CD8-positive, alpha-beta memory T cell (primary cell): ENCODE measurements at regions not wholly inside any gene's neighbourhood (a gene's known extent, or its start where the extent isn't known, plus 50 kb on each side); places are given as distances from the start of the nearest gene placed in this dataset.

Source experiments
- CTCF ChIA-PET: fragments of 350-600 bp; sonication (Branson Sonifier 250); formaldehyde crosslinking; loops from one replicate; lab custom pipeline; 2021; ENCODE audit warnings: antibody characterized with exemption; lab: Charles Lee
- POLR2A ChIA-PET: fragments of 350-600 bp; sonication (Branson Sonifier 250); formaldehyde crosslinking; loops from one replicate; lab custom pipeline; 2021; ENCODE audit warnings: antibody characterized with exemption; lab: Charles Lee
- DNase-seq, 5 donors: peaks; one replicate each; pipeline versions ENCODE4 v3.0.0 to v3.0.0-alpha.2; 2020 to 2022; ENCODE audit warnings: mixed read lengths in 1 of 5
- H3K27ac ChIP-seq: one replicate; pipeline ENCODE4 v1.7.0; 2013; ENCODE audit warnings: low read depth, mild to moderate bottlenecking, low read length, moderate library complexity
- H3K27me3 ChIP-seq: 2 replicates; pipeline ENCODE4 v1.7.0; 2013; ENCODE audit warnings: low read length, mild to moderate bottlenecking; ENCODE audit not compliant: insufficient read depth, poor library complexity, severe bottlenecking
- H3K36me3 ChIP-seq: 2 replicates; pipeline ENCODE4 v1.7.0; 2013; ENCODE audit warnings: mild to moderate bottlenecking, low read length, moderate library complexity; ENCODE audit not compliant: insufficient read depth
- H3K4me1 ChIP-seq: 2 replicates; pipeline ENCODE4 v1.7.0; 2013; ENCODE audit warnings: mild to moderate bottlenecking, low read length, moderate library complexity; ENCODE audit not compliant: insufficient read depth
- H3K4me3 ChIP-seq: 2 replicates; pipeline ENCODE4 v1.7.0; 2013; ENCODE audit warnings: mild to moderate bottlenecking, low read length
- H3K9me3 ChIP-seq: 2 replicates; pipeline ENCODE4 v1.7.0; 2013; ENCODE audit warnings: mild to moderate bottlenecking, low read length
- H3K27ac Mint-ChIP-seq, 8 donors: one replicate each; pipeline ENCODE4 v1.8.0; 2020 to 2021; ENCODE audit warnings: mixed read lengths in 8 of 8, mild to moderate bottlenecking in 6 of 8, inconsistent platforms in 3 of 8, moderate library complexity in 3 of 8
- H3K27me3 Mint-ChIP-seq, 2 donors: one replicate each; pipeline ENCODE4 v1.8.0; 2020 to 2021; ENCODE audit warnings: mixed read lengths in 2 of 2, mild to moderate bottlenecking in 1 of 2, moderate library complexity in 1 of 2
- H3K36me3 Mint-ChIP-seq, 3 donors: one replicate each; pipeline ENCODE4 v1.8.0; 2020 to 2021; ENCODE audit warnings: mixed read lengths in 3 of 3, inconsistent platforms in 1 of 3, mild to moderate bottlenecking in 1 of 3
- H3K4me1 Mint-ChIP-seq, 3 donors: one replicate each; pipeline ENCODE4 v1.8.0; 2020 to 2021; ENCODE audit warnings: mixed read lengths in 3 of 3, inconsistent platforms in 1 of 3, mild to moderate bottlenecking in 1 of 3
- H3K4me3 Mint-ChIP-seq, 7 donors: one replicate each; pipeline ENCODE4 v1.8.0; 2020 to 2021; ENCODE audit warnings: mixed read lengths in 7 of 7, mild to moderate bottlenecking in 6 of 7, moderate library complexity in 4 of 7, inconsistent platforms in 2 of 7
- H3K9me3 Mint-ChIP-seq, 5 donors: one replicate each; pipeline ENCODE4 v1.8.0; 2020 to 2022; ENCODE audit warnings: mixed read lengths in 5 of 5, mild to moderate bottlenecking in 3 of 5, moderate library complexity in 2 of 5, inconsistent platforms in 1 of 5

GRCh38 chr1:98081944-98082343 is 161.1 kb upstream of the DPYD start:
- Histone ChIP-seq H3K36me3 (no peaks in the 10 kb centered on the region), H3K4me1 (no peaks in the 10 kb centered on the region), H3K27me3 (no peaks in the 10 kb centered on the region), H3K4me3 (no peak overlapping the region), H3K27ac (no peak overlapping the region), H3K9me3 (no peaks in the 10 kb centered on the region)
- H3K27ac Mint-ChIP-seq, result no peak overlapping the region
- H3K9me3 Mint-ChIP-seq, result no peaks in the 10 kb centered on the region
- no peak for DNase-seq
- no peak overlapping the region for H3K4me3 Mint-ChIP-seq
- peaks cover 0 to 1% (median 0%) of the 10 kb centered on the region in 3 donors for H3K36me3 Mint-ChIP-seq
- ChIA-PET CTCF (no interaction called here), POLR2A (no interaction called here)
- H3K4me1 Mint-ChIP-seq, result peaks cover 0 to 9% (median under 1%) of the 10 kb centered on the region in 3 donors
- H3K27me3 Mint-ChIP-seq, result peaks cover 4 to 14% of the 10 kb centered on the region in 2 donors

GRCh38 chr1:98078596-98078995 is 157.8 kb upstream of the DPYD start:
- no peaks in the 10 kb centered on the region for H3K9me3 Mint-ChIP-seq
- ChIA-PET CTCF (no interaction called here), POLR2A (no interaction called here)
- DNase-seq, result no peak
- H3K4me3 ChIP-seq, result no peak overlapping the region
- H3K27me3 Mint-ChIP-seq, result peaks cover 0 to 2% of the 10 kb centered on the region in 2 donors
- H3K27me3 ChIP-seq, result no peaks in the 10 kb centered on the region
- H3K4me3 Mint-ChIP-seq, result no peak overlapping the region
- peaks cover 0 to 1% (median 0%) of the 10 kb centered on the region in 3 donors for H3K36me3 Mint-ChIP-seq
- no peak overlapping the region for H3K27ac Mint-ChIP-seq
- peaks cover 3 to 12% (median 4%) of the 10 kb centered on the region in 3 donors for H3K4me1 Mint-ChIP-seq
- H3K36me3 ChIP-seq, result no peaks in the 10 kb centered on the region
- H3K9me3 ChIP-seq, result no peaks in the 10 kb centered on the region
- no peak overlapping the region for H3K27ac ChIP-seq
- no peaks in the 10 kb centered on the region for H3K4me1 ChIP-seq

GRCh38 chr1:98077691-98078090 is 156.9 kb upstream of the DPYD start:
- H3K36me3 ChIP-seq, result no peaks in the 10 kb centered on the region
- no peak overlapping the region for H3K27ac ChIP-seq
- no peaks in the 10 kb centered on the region for H3K4me1 ChIP-seq
- POLR2A ChIA-PET, result no interaction called here
- no peaks in the 10 kb centered on the region for H3K9me3 Mint-ChIP-seq
- H3K36me3 Mint-ChIP-seq, result peaks cover 0 to 1% (median 0%) of the 10 kb centered on the region in 3 donors
- no peaks in the 10 kb centered on the region for H3K9me3 ChIP-seq
- no peak overlapping the region for H3K4me3 ChIP-seq
- H3K27me3 ChIP-seq, result no peaks in the 10 kb centered on the region
- no peak overlapping the region for H3K4me3 Mint-ChIP-seq
- peaks cover 0 to 2% of the 10 kb centered on the region in 2 donors for H3K27me3 Mint-ChIP-seq
- CTCF ChIA-PET, result no interaction called here
- DNase-seq, result no peak
- no peak overlapping the region for H3K27ac Mint-ChIP-seq
- H3K4me1 Mint-ChIP-seq, result peaks cover 3 to 12% (median 4%) of the 10 kb centered on the region in 3 donors

DNA sequence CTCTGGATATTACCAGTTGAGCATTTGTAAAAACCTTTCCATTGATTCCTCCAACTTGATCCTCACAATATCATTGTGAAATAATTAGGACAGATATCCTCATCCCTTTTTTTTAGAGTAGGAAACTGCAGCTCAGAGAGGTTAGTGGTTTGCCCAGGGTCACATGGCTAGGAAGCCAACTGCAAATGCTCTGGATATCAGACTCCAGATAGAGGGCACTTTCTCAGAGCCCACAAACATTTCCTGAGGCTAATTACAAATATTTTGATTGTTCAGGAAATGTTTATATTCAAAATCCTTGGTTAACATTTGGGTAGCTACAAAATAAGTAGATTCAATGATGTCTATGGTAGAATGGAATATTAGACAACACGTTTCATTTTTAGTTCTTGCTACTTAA is 154.8 kb upstream of the DPYD start:
- no peaks in the 10 kb centered on the region for H3K27me3 ChIP-seq
- Mint-ChIP-seq H3K4me3 (no peak overlapping the region), H3K27me3 (peaks cover 0 to 3% of the 10 kb centered on the region in 2 donors), H3K9me3 (no peaks in the 10 kb centered on the region), H3K4me1 (peaks cover 3 to 12% (median 4%) of the 10 kb centered on the region in 3 donors), H3K27ac (no peak overlapping the region), H3K36me3 (no peaks in the 10 kb centered on the region)
- no peaks in the 10 kb centered on the region for H3K36me3 ChIP-seq
- no peaks in the 10 kb centered on the region for H3K4me1 ChIP-seq
- POLR2A ChIA-PET, result no interaction called here
- no peak for DNase-seq
- CTCF ChIA-PET, result no interaction called here
- no peaks in the 10 kb centered on the region for H3K9me3 ChIP-seq
- no peak overlapping the region for H3K27ac ChIP-seq
- no peak overlapping the region for H3K4me3 ChIP-seq

DNA sequence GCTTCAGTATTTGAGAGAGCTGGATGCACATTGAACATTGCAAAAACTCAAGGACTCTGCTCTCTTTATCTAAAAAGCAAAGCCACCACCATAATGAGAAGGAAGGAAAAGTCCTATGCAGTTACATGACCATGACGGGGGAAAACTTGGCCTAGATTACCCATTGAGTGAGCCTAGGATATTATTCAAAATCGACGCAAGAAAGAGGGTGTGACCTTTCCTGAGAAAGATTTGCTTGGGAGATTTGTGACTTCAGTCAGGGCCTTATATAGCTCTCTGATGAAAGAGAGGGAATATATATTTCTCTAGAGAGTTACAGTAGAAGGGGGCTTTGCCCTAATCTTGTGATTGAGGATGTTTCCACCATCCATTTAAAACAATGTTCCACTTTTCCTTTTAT is 153.0 kb upstream of the DPYD start:
- Histone ChIP-seq H3K27ac (no peak overlapping the region), H3K27me3 (no peaks in the 10 kb centered on the region), H3K4me3 (no peak overlapping the region), H3K4me1 (no peaks in the 10 kb centered on the region), H3K9me3 (no peaks in the 10 kb centered on the region), H3K36me3 (no peaks in the 10 kb centered on the region)
- Mint-ChIP-seq H3K4me3 (no peak overlapping the region), H3K9me3 (no peaks in the 10 kb centered on the region), H3K27me3 (peaks cover 0 to 3% of the 10 kb centered on the region in 2 donors), H3K4me1 (peaks cover 3 to 12% (median 4%) of the 10 kb centered on the region in 3 donors), H3K36me3 (no peaks in the 10 kb centered on the region), H3K27ac (no peak overlapping the region)
- DNase-seq, result no peak
- ChIA-PET CTCF (no interaction called here), POLR2A (no interaction called here)

DNA sequence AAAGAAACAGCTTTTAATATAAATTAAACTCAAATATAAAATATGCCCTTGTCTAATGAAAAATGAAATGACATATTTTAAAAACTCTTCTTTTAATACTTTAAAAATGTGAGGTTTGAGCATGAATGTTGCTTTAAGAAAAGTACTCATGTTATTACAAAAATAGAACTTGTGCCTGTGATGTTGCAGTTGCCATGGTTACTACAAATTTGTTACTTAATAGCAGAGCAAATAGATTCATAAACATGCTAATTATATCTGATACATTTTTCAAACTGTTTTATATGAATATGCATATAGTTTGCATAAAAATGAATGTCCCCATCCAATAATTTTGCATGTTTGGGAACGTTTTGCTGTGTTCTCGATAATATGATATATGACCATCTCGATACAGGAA is 152.3 kb upstream of the DPYD start:
- Histone ChIP-seq H3K36me3 (no peaks in the 10 kb centered on the region), H3K9me3 (no peaks in the 10 kb centered on the region), H3K4me3 (no peak overlapping the region), H3K27me3 (no peaks in the 10 kb centered on the region), H3K4me1 (no peaks in the 10 kb centered on the region), H3K27ac (no peak overlapping the region)
- CTCF ChIA-PET, result no interaction called here
- Mint-ChIP-seq H3K9me3 (no peaks in the 10 kb centered on the region), H3K4me1 (peaks cover 3 to 12% (median 4%) of the 10 kb centered on the region in 3 donors), H3K36me3 (no peaks in the 10 kb centered on the region), H3K27ac (no peak overlapping the region), H3K4me3 (no peak overlapping the region), H3K27me3 (peaks cover 0 to 7% of the 10 kb centered on the region in 2 donors)
- DNase-seq, result no peak
- POLR2A ChIA-PET, result no interaction called here

DNA sequence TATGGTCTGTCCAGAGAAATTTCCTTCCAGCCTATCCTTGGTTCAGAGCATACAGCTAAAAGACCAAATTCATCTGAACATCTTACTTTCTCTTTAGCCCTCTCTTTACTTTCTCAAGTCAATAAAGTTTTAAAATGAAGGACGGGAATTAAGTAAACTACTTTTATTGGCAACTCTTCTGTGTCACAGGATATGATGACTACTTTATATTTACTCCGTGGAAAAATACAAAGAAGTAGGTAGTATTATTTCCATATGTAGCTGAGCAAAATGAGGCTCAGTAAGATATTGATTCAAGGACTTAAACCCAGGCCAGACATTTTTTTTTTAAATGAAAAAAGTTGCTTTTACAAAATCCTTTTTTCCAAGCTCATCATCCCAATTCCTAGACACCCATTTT is 151.2 kb upstream of the DPYD start:
- CTCF ChIA-PET, result no interaction called here
- Histone ChIP-seq H3K4me1 (no peaks in the 10 kb centered on the region), H3K9me3 (no peaks in the 10 kb centered on the region), H3K4me3 (no peak overlapping the region), H3K36me3 (no peaks in the 10 kb centered on the region), H3K27ac (no peak overlapping the region), H3K27me3 (no peaks in the 10 kb centered on the region)
- no peak for DNase-seq
- POLR2A ChIA-PET, result no interaction called here
- H3K9me3 Mint-ChIP-seq, result no peaks in the 10 kb centered on the region
- no peak overlapping the region for H3K27ac Mint-ChIP-seq
- no peak overlapping the region for H3K4me3 Mint-ChIP-seq
- H3K36me3 Mint-ChIP-seq, result no peaks in the 10 kb centered on the region
- H3K27me3 Mint-ChIP-seq, result peaks cover 0 to 10% of the 10 kb centered on the region in 2 donors
- peaks cover 3 to 4% (median 4%) of the 10 kb centered on the region in 3 donors for H3K4me1 Mint-ChIP-seq

DNA sequence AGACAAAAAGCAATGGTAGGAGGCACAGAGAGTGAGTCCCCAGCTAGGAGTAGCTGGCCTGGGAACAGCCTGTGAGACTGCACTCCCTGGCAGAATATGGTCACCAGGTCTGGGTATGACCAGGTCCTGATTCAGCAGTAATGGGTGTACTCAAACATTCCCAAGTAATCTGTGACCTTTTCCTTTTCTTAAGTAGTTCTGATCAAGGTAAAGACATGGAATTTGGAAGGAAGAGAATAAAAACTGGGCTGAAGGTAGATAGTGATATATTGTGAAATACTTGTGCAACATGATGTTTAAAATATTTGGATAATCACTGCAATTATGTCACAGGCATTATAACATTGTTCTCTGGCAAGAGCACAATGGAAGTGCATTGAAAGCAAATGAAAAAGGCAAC is 147.2 kb upstream of the DPYD start:
- Mint-ChIP-seq H3K27ac (no peak overlapping the region), H3K27me3 (peaks cover 0 to 22% of the 10 kb centered on the region in 2 donors), H3K9me3 (no peaks in the 10 kb centered on the region), H3K36me3 (no peaks in the 10 kb centered on the region), H3K4me1 (no peaks in the 10 kb centered on the region), H3K4me3 (no peak overlapping the region)
- CTCF ChIA-PET, result no interaction called here
- no peaks in the 10 kb centered on the region for H3K9me3 ChIP-seq
- DNase-seq, result no peak
- H3K36me3 ChIP-seq, result no peaks in the 10 kb centered on the region
- H3K27ac ChIP-seq, result no peak overlapping the region
- POLR2A ChIA-PET, result no interaction called here
- no peaks in the 10 kb centered on the region for H3K27me3 ChIP-seq
- H3K4me1 ChIP-seq, result no peaks in the 10 kb centered on the region
- no peak overlapping the region for H3K4me3 ChIP-seq

DNA sequence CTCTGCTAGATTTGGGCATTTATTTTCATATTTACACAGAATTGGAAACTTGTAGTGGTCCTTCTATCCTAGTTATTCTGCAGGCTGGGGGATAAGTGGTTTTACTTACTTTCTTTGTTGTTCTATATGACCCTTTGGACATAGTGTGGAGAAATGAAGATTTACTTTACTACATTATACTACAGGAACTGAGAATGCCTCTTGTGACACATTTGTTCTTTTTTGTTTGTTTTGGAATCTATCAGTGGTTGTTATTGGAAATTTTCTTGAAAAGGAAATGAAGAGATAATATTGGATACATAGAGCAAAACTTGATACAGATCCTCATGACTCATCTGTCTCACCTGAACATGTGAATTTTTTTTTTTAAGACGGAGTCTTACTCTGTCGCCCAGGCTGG is 146.1 kb upstream of the DPYD start:
- Histone ChIP-seq H3K36me3 (no peaks in the 10 kb centered on the region), H3K4me1 (no peaks in the 10 kb centered on the region), H3K27ac (no peak overlapping the region), H3K27me3 (no peaks in the 10 kb centered on the region), H3K9me3 (no peaks in the 10 kb centered on the region), H3K4me3 (no peak overlapping the region)
- H3K9me3 Mint-ChIP-seq, result no peaks in the 10 kb centered on the region
- DNase-seq, result no peak
- ChIA-PET CTCF (no interaction called here), POLR2A (no interaction called here)
- no peak overlapping the region for H3K4me3 Mint-ChIP-seq
- H3K27ac Mint-ChIP-seq, result no peak overlapping the region
- H3K36me3 Mint-ChIP-seq, result no peaks in the 10 kb centered on the region
- H3K27me3 Mint-ChIP-seq, result peaks cover 0 to 24% of the 10 kb centered on the region in 2 donors
- no peaks in the 10 kb centered on the region for H3K4me1 Mint-ChIP-seq
